ENCODE measurements at regions not wholly inside any gene's neighbourhood (a gene's known extent, or its start where the extent isn't known, plus 50 kb on each side); places are given as distances from the start of the nearest gene placed in this dataset.

- Histone ChIP-seq H2BK120ac (ENCODE audit: low read depth, low read length, poor library complexity, severe bottlenecking) (no peak overlapping the region), H3K9ac (ENCODE audit: extremely low read depth, insufficient read length, low read length) (no peak overlapping the region), H2AK5ac (ENCODE audit: insufficient read length, low read length) (no peak overlapping the region), H3K14ac (ENCODE audit: insufficient read depth, low read length) (no peak overlapping the region), H2BK12ac (ENCODE audit: insufficient read length, low read depth, low read length) (no peak overlapping the region), H4K5ac (ENCODE audit: insufficient read length, low read depth, low read length) (no peak overlapping the region), H2BK15ac (ENCODE audit: low read depth, low read length) (no peak overlapping the region), H2AFZ (ENCODE audit: low read length) (no peak overlapping the region), H3K79me1 (ENCODE audit: insufficient read depth, low read depth, low read length, poor library complexity, severe bottlenecking) (no peaks in the 10 kb centered on the region), H3K23me2 (ENCODE audit: insufficient read length, low read depth, low read length, poor library complexity, severe bottlenecking) (no peaks in the 10 kb centered on the region), H4K20me1 (ENCODE audit: control insufficient read depth, insufficient read depth, insufficient read length) (no peaks in the 10 kb centered on the region), H3K4ac (ENCODE audit: low read depth, low read length) (no peak overlapping the region), H2BK20ac (ENCODE audit: low read depth, low read length, poor library complexity, severe bottlenecking) (no peak overlapping the region), H3K56ac (ENCODE audit: insufficient read length, low read depth, low read length) (no peak overlapping the region), H3K18ac (ENCODE audit: insufficient read length, low read depth, low read length) (no peak overlapping the region), H4K8ac (replicated peaks; ENCODE audit: insufficient read length, low read depth, low read length) (no peak overlapping the region), H3K4me2 (ENCODE audit: insufficient read depth, insufficient read length, low read length) (no peak overlapping the region), H3K23ac (ENCODE audit: insufficient read length, low read depth, low read length) (no peak overlapping the region), H3K9me3 (ENCODE audit: control insufficient read depth, low read depth, low read length) (no peaks in the 10 kb centered on the region), H3K27me3 (ENCODE audit: insufficient read depth, low read length) (no peaks in the 10 kb centered on the region), H2BK5ac (ENCODE audit: insufficient read length, low read length) (no peak overlapping the region), H3K79me2 (ENCODE audit: insufficient read depth, low read length) (no peaks in the 10 kb centered on the region), H3K4me1 (ENCODE audit: insufficient read depth, low read length) (no peaks in the 10 kb centered on the region), H4K91ac (ENCODE audit: insufficient read length, low read depth, low read length) (no peak overlapping the region), H3T11ph (ENCODE audit: low read length) (no peak overlapping the region), H3K27ac (ENCODE audit: insufficient read length, low read depth, low read length) (no peak overlapping the region)
- Mint-ChIP-seq H3K36me3 (ENCODE audit: insufficient read depth in 1 of 3, low read depth in 3 of 3) (peaks cover 0 to 18% (median 1%) of the 10 kb centered on the region in 3 experiments; a peak in 2 of 7 replicates), H3K27ac (no peak overlapping the region), H3K27me3 (ENCODE audit: low read depth) (peaks cover 3% of the 10 kb centered on the region), H3K4me1 (no peaks in the 10 kb centered on the region), H3K4me3 (no peak overlapping the region), H3K9me3 (peaks cover 6 to 12% of the 10 kb centered on the region in 2 experiments; a peak in 4 of 5 replicates)
- no peak for DNase-seq
- no CpG with 5 or more reads among the region's 3 CpGs for WGBS (ENCODE audit: extremely low coverage, insufficient read length, low lambda C conversion rate)
- TF ChIP-seq CTCF (conservative IDR thresholded peaks at IDR 0.05): no peak
Measured at GRCh38 chr6:137673603-137674002, 179.4 kb upstream of the OLIG3 start.

All from H9 (cell line).